ENCODE measurements at regions not wholly inside any gene's neighbourhood (a gene's known extent, or its start where the extent isn't known, plus 50 kb on each side); places are given as distances from the start of the nearest gene placed in this dataset.
"Not testable (repeated sequence)": the region's sequence is repeated elsewhere in the genome, so short reads cannot be mapped to it uniquely, and the experiment has no call there.

DNA sequence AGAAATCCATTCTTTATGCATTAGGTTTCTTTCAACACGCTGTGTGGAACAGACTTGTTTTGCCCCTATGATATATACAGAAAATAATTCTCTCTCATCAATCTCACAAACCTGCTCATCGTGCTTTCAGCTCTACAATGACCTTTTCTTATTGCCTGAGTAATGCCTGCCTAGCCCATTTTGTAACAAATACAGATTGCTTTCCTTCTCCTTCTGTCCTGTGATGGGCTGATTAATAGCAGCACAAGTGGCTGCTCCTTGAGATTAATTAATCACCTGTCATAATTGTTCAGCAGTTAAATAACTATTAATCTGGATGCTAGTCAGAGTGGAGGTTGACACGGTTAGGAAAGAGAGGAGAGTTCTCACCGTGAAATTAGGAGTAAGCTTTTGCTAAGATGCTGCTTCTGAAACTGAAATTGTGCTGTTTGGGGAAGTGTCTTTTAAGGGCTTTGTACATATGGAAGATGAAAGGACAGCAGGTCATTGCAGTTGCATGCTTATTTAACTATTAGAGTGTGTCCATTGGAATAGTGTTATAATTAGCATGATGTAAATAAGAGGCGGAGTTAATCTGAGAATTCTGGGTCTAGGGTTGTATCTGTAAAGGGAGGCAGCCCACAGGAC lies 1430.5 kb downstream of the FAM181B start:
- H3K36me3 ChIP-seq (ENCODE audit: control insufficient read depth in 3 of 3, insufficient read depth in 3 of 3, low read length in 3 of 3): no peaks in the 10 kb centered on the region
- no peak overlapping the region for H3K4me3 ChIP-seq (ENCODE audit: low read length in 3 of 3)
- H3K9me3 ChIP-seq (ENCODE audit: control insufficient read depth in 3 of 3, low read length in 3 of 3): no peaks in the 10 kb centered on the region
- no peaks in the 10 kb centered on the region for H3K4me1 ChIP-seq (ENCODE audit: control insufficient read depth in 3 of 3, insufficient read depth in 3 of 3, low read length in 3 of 3)
- H3K27me3 ChIP-seq (ENCODE audit: control insufficient read depth in 3 of 3, insufficient read depth in 3 of 3, low read length in 3 of 3): no peaks in the 10 kb centered on the region
- no peak overlapping the region for H3K9ac ChIP-seq (ENCODE audit: low read depth in 1 of 3, low read length in 3 of 3)
- no peak overlapping the region for H3K27ac ChIP-seq (ENCODE audit: low read depth, low read length)

DNA sequence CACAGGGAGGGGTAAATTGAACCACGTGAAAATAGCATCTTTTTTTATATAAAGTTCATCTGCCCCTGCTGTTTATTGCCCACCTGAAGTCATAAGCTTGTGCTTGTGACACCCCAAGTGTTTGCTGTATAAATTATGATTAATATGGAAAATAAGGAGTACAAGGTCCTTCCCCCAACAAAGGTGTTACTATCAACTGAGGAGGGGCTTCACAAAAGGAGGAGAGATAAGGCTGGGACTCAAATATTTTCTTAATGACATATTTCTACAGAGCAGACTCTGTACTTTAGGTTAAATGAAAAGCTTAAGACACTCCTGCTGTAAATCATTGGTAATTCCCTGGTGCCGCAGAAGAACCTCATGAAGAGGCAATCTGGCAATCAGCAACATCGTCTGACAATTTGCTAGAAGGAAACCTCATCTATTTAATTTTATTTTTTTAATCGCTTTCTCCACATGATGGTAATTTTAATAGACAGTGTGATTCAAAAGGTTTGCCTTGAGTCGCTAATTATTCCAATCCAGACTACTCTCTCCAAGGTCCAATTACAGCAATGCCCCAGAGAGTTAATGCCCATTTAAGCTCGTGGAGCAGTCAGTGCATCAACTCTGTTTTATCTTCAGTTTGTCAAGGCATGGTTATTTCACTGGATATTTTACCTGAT lies 1432.4 kb downstream of the FAM181B start:
- no peaks in the 10 kb centered on the region for H3K27me3 ChIP-seq (ENCODE audit: control insufficient read depth in 3 of 3, insufficient read depth in 3 of 3, low read length in 3 of 3)
- H3K36me3 ChIP-seq (ENCODE audit: control insufficient read depth in 3 of 3, insufficient read depth in 3 of 3, low read length in 3 of 3): no peaks in the 10 kb centered on the region
- H3K4me1 ChIP-seq (ENCODE audit: control insufficient read depth in 3 of 3, insufficient read depth in 3 of 3, low read length in 3 of 3): no peaks in the 10 kb centered on the region
- no peak overlapping the region for H3K9ac ChIP-seq (ENCODE audit: low read depth in 1 of 3, low read length in 3 of 3)
- H3K9me3 ChIP-seq (ENCODE audit: control insufficient read depth in 3 of 3, low read length in 3 of 3): no peaks in the 10 kb centered on the region
- H3K4me3 ChIP-seq (ENCODE audit: low read length in 3 of 3): no peak overlapping the region
- no peak overlapping the region for H3K27ac ChIP-seq (ENCODE audit: low read depth, low read length)

DNA sequence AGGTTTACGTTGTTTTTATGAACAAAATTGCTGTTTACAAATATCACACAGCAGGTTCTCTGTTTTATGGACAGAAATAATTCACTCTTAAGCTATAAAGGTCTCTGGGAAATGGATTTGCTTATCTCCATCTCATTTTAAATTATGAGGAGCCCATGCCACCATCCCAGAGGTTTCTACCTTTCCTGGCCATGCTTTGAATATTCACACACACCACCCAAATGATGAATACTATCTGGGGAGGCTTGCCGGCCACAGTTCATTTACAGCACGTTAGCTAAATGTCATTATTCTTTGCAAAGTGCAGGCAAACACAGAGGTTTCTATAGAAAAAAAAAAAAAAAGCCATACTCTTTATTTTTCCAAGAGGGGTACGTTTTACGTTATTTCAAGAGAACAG lies 1446.7 kb downstream of the FAM181B start:
- H3K4me1 ChIP-seq (ENCODE audit: control insufficient read depth in 3 of 3, insufficient read depth in 3 of 3, low read length in 3 of 3): no peaks in the 10 kb centered on the region
- H3K27me3 ChIP-seq (ENCODE audit: control insufficient read depth in 3 of 3, insufficient read depth in 3 of 3, low read length in 3 of 3): no peaks in the 10 kb centered on the region
- no peak overlapping the region for H3K4me3 ChIP-seq (ENCODE audit: low read length in 3 of 3)
- peaks cover 0 to 2% (median 0%) of the 10 kb centered on the region in 3 donors for H3K9me3 ChIP-seq (ENCODE audit: control insufficient read depth in 3 of 3, low read length in 3 of 3)
- no peak overlapping the region for H3K9ac ChIP-seq (ENCODE audit: low read depth in 1 of 3, low read length in 3 of 3)
- H3K36me3 ChIP-seq (ENCODE audit: control insufficient read depth in 3 of 3, insufficient read depth in 3 of 3, low read length in 3 of 3): no peaks in the 10 kb centered on the region
- no peak overlapping the region for H3K27ac ChIP-seq (ENCODE audit: low read depth, low read length)

DNA sequence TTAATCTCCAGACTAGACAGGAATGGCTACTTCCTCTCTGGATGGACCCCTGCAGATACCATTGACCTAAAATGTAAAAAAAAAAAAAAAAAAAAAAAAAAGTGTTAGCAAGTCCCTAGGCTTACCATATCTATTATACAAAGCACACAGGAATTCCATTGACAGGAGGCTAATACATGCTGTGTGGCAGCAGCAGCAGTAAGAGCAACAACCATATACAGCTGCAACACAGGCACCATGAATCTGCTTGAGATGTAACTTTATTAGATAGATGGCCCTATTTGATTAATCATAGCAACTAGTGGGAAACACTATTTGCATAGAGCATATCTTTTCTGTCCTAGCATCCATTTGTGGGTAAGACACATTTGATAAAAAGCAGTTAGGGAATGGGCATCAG lies 1447.1 kb downstream of the FAM181B start:
- Histone ChIP-seq H3K27me3 (ENCODE audit: control insufficient read depth in 3 of 3, insufficient read depth in 3 of 3, low read length in 3 of 3) (no peaks in the 10 kb centered on the region), H3K27ac (ENCODE audit: low read depth, low read length) (no peak overlapping the region), H3K36me3 (ENCODE audit: control insufficient read depth in 3 of 3, insufficient read depth in 3 of 3, low read length in 3 of 3) (no peaks in the 10 kb centered on the region), H3K9me3 (ENCODE audit: control insufficient read depth in 3 of 3, low read length in 3 of 3) (peaks cover 0 to 2% (median 0%) of the 10 kb centered on the region in 3 donors), H3K9ac (ENCODE audit: low read depth in 1 of 3, low read length in 3 of 3) (no peak overlapping the region), H3K4me1 (ENCODE audit: control insufficient read depth in 3 of 3, insufficient read depth in 3 of 3, low read length in 3 of 3) (no peaks in the 10 kb centered on the region), H3K4me3 (ENCODE audit: low read length in 3 of 3) (no peak overlapping the region)

DNA sequence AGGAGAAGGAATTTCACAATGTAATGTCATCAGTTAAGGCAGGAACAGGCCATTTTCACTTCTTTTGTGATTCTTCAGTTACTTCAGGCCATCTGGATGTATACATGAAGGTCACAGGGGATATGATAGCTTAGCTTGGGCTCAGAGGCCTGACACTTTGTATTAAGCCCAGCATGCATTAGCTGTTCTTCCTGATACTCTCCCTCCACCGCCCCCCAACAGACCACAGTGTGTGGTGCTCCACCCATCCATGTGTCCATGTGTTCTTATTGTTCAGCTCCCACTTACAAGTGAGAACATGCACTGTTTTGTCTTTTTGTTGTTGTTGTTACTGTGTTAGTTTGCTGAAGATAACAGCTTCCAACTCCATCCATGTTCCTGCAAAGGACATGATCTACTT lies 1453.4 kb downstream of the FAM181B start:
- not testable (repeated sequence) for H3K4me1 ChIP-seq (ENCODE audit: control insufficient read depth in 3 of 3, insufficient read depth in 3 of 3, low read length in 3 of 3); H3K27me3 ChIP-seq (ENCODE audit: control insufficient read depth in 3 of 3, insufficient read depth in 3 of 3, low read length in 3 of 3); H3K4me3 ChIP-seq (ENCODE audit: low read length in 3 of 3); H3K27ac ChIP-seq (ENCODE audit: low read depth, low read length); H3K9ac ChIP-seq (ENCODE audit: low read depth in 1 of 3, low read length in 3 of 3); H3K36me3 ChIP-seq (ENCODE audit: control insufficient read depth in 3 of 3, insufficient read depth in 3 of 3, low read length in 3 of 3); H3K9me3 ChIP-seq (ENCODE audit: control insufficient read depth in 3 of 3, low read length in 3 of 3)

DNA sequence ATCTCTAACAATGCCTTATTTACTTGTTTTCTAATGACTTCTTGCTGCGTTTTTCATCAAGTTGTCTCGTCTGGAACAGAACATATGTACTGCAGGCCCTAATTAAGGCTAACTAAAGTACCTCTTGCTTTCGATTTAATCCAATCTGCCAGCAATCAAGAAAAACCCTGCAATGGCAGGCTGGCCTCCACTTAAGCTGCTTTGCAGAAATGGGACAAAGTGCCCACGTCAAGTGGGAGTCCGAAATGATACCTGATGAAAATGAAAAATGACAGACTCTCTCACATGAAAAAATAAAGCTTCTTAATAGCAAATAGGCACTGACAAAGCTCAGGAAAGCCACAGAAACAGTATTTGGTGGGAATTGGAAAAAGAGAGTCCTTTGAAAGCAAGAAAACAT lies 1454.7 kb downstream of the FAM181B start:
- Histone ChIP-seq H3K9me3 (ENCODE audit: control insufficient read depth in 3 of 3, low read length in 3 of 3) (no peaks in the 10 kb centered on the region), H3K36me3 (ENCODE audit: control insufficient read depth in 3 of 3, insufficient read depth in 3 of 3, low read length in 3 of 3) (no peaks in the 10 kb centered on the region), H3K27me3 (ENCODE audit: control insufficient read depth in 3 of 3, insufficient read depth in 3 of 3, low read length in 3 of 3) (no peaks in the 10 kb centered on the region), H3K9ac (ENCODE audit: low read depth in 1 of 3, low read length in 3 of 3) (no peak overlapping the region), H3K27ac (ENCODE audit: low read depth, low read length) (no peak overlapping the region), H3K4me1 (ENCODE audit: control insufficient read depth in 3 of 3, insufficient read depth in 3 of 3, low read length in 3 of 3) (no peaks in the 10 kb centered on the region), H3K4me3 (ENCODE audit: low read length in 3 of 3) (no peak overlapping the region)

DNA sequence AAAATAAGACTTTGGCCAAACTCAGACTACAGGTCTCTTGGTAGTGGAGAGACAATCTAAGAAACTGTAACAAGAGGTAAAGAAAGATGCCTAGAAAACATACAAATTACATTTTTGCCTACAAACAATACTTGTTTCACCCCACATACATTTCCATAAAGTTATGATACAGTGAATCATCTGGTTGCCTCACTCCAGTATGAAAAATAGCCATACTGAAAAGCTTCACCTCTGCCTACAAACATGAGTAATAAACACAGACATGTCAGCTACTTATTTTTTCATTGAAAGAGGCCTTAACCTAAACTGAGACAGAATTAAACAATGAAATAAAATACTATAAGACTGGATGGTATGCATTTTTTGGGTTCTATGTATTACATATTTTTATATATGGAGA lies 1463.0 kb downstream of the FAM181B start:
- Histone ChIP-seq H3K4me3 (ENCODE audit: low read length in 3 of 3) (no peak overlapping the region), H3K36me3 (ENCODE audit: control insufficient read depth in 3 of 3, insufficient read depth in 3 of 3, low read length in 3 of 3) (no peaks in the 10 kb centered on the region), H3K9me3 (ENCODE audit: control insufficient read depth in 3 of 3, low read length in 3 of 3) (no peaks in the 10 kb centered on the region), H3K9ac (ENCODE audit: low read depth in 1 of 3, low read length in 3 of 3) (no peak overlapping the region), H3K4me1 (ENCODE audit: control insufficient read depth in 3 of 3, insufficient read depth in 3 of 3, low read length in 3 of 3) (no peaks in the 10 kb centered on the region), H3K27ac (ENCODE audit: low read depth, low read length) (no peak overlapping the region), H3K27me3 (ENCODE audit: control insufficient read depth in 3 of 3, insufficient read depth in 3 of 3, low read length in 3 of 3) (no peaks in the 10 kb centered on the region)

DNA sequence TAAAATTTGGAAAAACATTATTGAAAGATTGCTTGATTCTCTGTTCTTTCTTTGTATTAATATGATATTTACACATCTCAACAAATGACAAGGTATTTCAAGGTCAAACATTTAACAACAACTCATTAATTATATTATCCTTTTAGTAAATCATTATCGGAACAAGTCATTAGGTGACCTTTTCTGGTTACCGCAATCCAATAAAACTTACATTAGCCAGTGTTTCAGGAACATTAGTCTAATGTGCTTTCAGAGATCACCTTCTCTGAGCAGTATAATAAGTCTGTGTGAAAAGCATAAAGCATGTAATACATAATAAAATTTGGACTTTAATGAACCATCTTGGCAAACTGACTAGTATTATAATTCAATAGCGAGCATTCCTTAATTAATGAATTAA lies 1466.4 kb downstream of the FAM181B start:
- no peaks in the 10 kb centered on the region for H3K36me3 ChIP-seq (ENCODE audit: control insufficient read depth in 3 of 3, insufficient read depth in 3 of 3, low read length in 3 of 3)
- no peak overlapping the region for H3K9ac ChIP-seq (ENCODE audit: low read depth in 1 of 3, low read length in 3 of 3)
- H3K4me3 ChIP-seq (ENCODE audit: low read length in 3 of 3): no peak overlapping the region
- no peaks in the 10 kb centered on the region for H3K27me3 ChIP-seq (ENCODE audit: control insufficient read depth in 3 of 3, insufficient read depth in 3 of 3, low read length in 3 of 3)
- no peaks in the 10 kb centered on the region for H3K4me1 ChIP-seq (ENCODE audit: control insufficient read depth in 3 of 3, insufficient read depth in 3 of 3, low read length in 3 of 3)
- H3K27ac ChIP-seq (ENCODE audit: low read depth, low read length): no peak overlapping the region
- H3K9me3 ChIP-seq (ENCODE audit: control insufficient read depth in 3 of 3, low read length in 3 of 3): no peaks in the 10 kb centered on the region

DNA sequence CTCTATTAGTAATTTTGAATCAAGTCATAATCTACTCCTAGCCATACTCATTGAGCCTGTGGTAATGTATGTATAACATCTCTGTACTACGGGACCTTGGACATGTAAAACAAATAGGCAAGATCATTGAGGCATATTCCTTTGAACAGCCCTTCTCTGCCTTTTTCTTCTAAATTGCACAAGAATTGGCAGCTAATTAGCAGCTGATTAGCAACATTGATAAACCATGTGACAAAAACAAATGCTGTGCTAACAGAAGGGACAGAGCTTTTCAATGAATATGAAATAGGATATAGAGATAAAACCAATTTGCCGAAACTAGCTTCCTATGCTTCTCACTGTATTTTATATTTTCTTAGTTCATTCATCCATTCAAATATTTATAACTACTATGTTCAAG lies 1474.2 kb downstream of the FAM181B start:
- Histone ChIP-seq H3K9ac (ENCODE audit: low read depth in 1 of 3, low read length in 3 of 3) (no peak overlapping the region), H3K27ac (ENCODE audit: low read depth, low read length) (no peak overlapping the region)

DNA sequence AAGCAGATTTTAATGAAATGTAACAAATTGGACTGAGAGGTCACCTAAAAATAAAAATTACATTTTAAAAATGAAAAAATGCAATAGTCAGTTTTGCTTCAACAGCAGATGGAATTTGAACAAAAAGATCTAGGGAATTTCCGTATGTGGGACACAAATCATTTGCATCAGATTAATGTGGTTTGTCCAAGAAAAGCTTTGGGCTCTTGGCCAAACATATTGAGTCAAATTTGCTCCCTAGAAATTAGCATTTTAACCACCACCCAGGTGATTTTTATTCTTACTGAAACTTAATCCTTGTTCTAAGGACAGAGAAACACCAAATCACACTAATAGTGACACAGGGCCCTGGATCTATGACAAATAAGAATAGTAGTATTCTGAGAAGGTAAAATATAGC lies 1477.8 kb downstream of the FAM181B start:
- H3K4me1 ChIP-seq (ENCODE audit: control insufficient read depth in 3 of 3, insufficient read depth in 3 of 3, low read length in 3 of 3): no peaks in the 10 kb centered on the region
- no peaks in the 10 kb centered on the region for H3K36me3 ChIP-seq (ENCODE audit: control insufficient read depth in 3 of 3, insufficient read depth in 3 of 3, low read length in 3 of 3)
- H3K27ac ChIP-seq (ENCODE audit: low read depth, low read length): no peak overlapping the region
- no peaks in the 10 kb centered on the region for H3K9me3 ChIP-seq (ENCODE audit: control insufficient read depth in 3 of 3, low read length in 3 of 3)
- H3K4me3 ChIP-seq (ENCODE audit: low read length in 3 of 3): no peak overlapping the region
- no peak overlapping the region for H3K9ac ChIP-seq (ENCODE audit: low read depth in 1 of 3, low read length in 3 of 3)
- no peaks in the 10 kb centered on the region for H3K27me3 ChIP-seq (ENCODE audit: control insufficient read depth in 3 of 3, insufficient read depth in 3 of 3, low read length in 3 of 3)

More for the DNA sequence above, 1474.2 kb downstream of the FAM181B start:
- no peak overlapping the region for H3K4me3 ChIP-seq (ENCODE audit: low read length in 3 of 3)
- no peaks in the 10 kb centered on the region for H3K27me3 ChIP-seq (ENCODE audit: control insufficient read depth in 3 of 3, insufficient read depth in 3 of 3, low read length in 3 of 3)
- no peaks in the 10 kb centered on the region for H3K36me3 ChIP-seq (ENCODE audit: control insufficient read depth in 3 of 3, insufficient read depth in 3 of 3, low read length in 3 of 3)
- H3K4me1 ChIP-seq (ENCODE audit: control insufficient read depth in 3 of 3, insufficient read depth in 3 of 3, low read length in 3 of 3): no peaks in the 10 kb centered on the region
- H3K9me3 ChIP-seq (ENCODE audit: control insufficient read depth in 3 of 3, low read length in 3 of 3): no peaks in the 10 kb centered on the region
